MM.1S (cell line): ENCODE measurements at regions not wholly inside any gene's neighbourhood (a gene's known extent, or its start where the extent isn't known, plus 50 kb on each side); places are given as distances from the start of the nearest gene placed in this dataset.

ENCODE experiments used
- EZH2 ChIP-seq: fragments of 300-600 bp; sonication (generic); optimal IDR thresholded peaks from 2 replicates; pipeline ENCODE3; 2017; ENCODE audit warnings: low read depth, mild to moderate bottlenecking, antibody characterized with exemption, low read length, mixed read lengths
- TF ChIP-seq, protein P1 (sequence below): fragments of 300-600 bp; sonication (generic); IDR thresholded peaks from 2 replicates; pipeline ENCODE4 v1.5.1; 2016; ENCODE audit warnings: antibody characterized with exemption, low read length, mixed read lengths

DNA sequence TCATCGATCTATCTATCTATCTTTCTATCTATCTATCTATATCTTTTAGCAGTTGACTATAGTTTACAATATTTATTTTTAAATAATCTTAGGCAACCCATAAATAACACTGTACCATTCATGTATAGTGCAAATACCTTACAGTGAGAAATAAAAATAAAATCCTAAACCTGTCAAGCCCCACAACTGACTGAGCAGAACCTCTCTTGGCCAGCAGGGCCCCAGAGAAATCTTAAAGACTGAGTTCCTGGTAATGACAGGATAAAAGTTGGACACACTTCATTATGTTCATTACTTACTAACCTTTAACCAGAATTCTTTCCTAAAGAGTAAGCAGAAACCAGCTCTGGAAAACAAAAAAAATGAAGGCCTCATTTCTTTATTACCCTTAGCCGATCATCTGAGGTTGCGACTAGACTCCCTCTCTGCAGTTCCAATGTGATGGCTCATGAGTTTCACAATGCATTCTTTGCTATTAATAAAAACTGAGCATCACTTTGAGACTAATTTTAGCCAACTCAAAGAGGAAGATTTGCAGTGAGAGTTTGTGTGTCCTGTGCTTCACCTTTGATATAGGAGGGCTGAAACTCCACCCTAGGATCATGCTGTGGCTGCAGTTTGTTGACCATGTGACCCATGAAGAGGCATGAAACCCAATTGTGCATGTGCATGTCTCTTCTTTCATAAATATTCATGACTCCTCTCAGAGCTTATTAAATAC, 1072.0 kb downstream of the NSUN3 start:
- TF ChIP-seq, protein P1, sequence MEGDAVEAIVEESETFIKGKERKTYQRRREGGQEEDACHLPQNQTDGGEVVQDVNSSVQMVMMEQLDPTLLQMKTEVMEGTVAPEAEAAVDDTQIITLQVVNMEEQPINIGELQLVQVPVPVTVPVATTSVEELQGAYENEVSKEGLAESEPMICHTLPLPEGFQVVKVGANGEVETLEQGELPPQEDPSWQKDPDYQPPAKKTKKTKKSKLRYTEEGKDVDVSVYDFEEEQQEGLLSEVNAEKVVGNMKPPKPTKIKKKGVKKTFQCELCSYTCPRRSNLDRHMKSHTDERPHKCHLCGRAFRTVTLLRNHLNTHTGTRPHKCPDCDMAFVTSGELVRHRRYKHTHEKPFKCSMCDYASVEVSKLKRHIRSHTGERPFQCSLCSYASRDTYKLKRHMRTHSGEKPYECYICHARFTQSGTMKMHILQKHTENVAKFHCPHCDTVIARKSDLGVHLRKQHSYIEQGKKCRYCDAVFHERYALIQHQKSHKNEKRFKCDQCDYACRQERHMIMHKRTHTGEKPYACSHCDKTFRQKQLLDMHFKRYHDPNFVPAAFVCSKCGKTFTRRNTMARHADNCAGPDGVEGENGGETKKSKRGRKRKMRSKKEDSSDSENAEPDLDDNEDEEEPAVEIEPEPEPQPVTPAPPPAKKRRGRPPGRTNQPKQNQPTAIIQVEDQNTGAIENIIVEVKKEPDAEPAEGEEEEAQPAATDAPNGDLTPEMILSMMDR, result peak; percentile 23
- TF ChIP-seq EZH2, result no peak
